ENCODE measurements at regions not wholly inside any gene's neighbourhood (a gene's known extent, or its start where the extent isn't known, plus 50 kb on each side); places are given as distances from the start of the nearest gene placed in this dataset.

DNA sequence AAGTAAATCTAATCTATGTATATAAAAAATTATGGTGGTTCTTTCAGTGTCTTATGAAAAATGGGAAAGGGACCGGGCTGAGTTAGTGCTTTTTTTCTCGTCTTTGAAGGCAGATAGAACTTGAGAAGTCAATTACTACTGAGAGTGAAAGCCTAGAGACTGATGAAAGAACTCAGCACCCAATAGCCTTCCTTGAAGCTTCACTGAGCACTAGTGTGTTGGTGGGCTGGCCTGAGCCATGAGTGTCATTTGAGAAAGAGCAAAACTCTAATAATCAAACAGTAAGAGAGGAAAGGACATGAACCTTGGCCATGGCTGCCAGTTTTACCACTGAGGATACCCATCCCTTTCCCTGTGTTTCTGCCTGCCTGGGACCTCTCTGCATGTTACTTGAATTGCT is 428.3 kb upstream of the RASGRP1 start:
- ChIA-PET CTCF (ENCODE audit: partially characterized antibody) (interaction anchor here (1.1 kb wide), 1 partner anchor 190 kb away, joined by 3 read pairs; no protein-coding TSS in a partner anchor), POLR2A (ENCODE audit: partially characterized antibody) (no interaction called here)
- Histone ChIP-seq H4K91ac (replicated peaks; ENCODE audit: insufficient read length, low read length) (no peak overlapping the region), H3K79me2 (ENCODE audit: control insufficient read depth in 1 of 2, insufficient read depth in 2 of 2, low read length in 2 of 2) (no peaks in the 10 kb centered on the region), H3K79me1 (ENCODE audit: low read depth, low read length) (no peaks in the 10 kb centered on the region), H3K23ac (ENCODE audit: insufficient read length) (no peak overlapping the region), H3K9ac (replicated peaks in 1 of 4; ENCODE audit: extremely low read depth in 1 of 4, low read depth in 3 of 4, low read length in 3 of 4) (no peak overlapping the region), H3K23me2 (ENCODE audit: low read depth, low read length) (no peaks in the 10 kb centered on the region), H4K20me1 (replicated peaks in 1 of 2; ENCODE audit: control insufficient read depth in 1 of 2, insufficient read depth in 2 of 2, low read length in 2 of 2) (no peaks in the 10 kb centered on the region), H2AK5ac (ENCODE audit: low read depth, low read length) (no peak overlapping the region), H3K14ac (ENCODE audit: insufficient read length) (no peak overlapping the region), H2BK5ac (ENCODE audit: low read depth, low read length) (no peak overlapping the region), H2AFZ (ENCODE audit: low read length) (no peak overlapping the region), H3K56ac (replicated peaks; ENCODE audit: insufficient read length, low read depth, low read length) (no peak overlapping the region), H3K36me3 (ENCODE audit: control insufficient read depth in 2 of 4, insufficient read depth in 4 of 4, low read length in 3 of 4) (no peaks in the 10 kb centered on the region), H3K27me3 (replicated peaks in 1 of 4; ENCODE audit: control insufficient read depth in 3 of 4, extremely low read depth in 1 of 4, insufficient read depth in 3 of 4, low read length in 3 of 4) (no peaks in the 10 kb centered on the region), H3K27ac (ENCODE audit: low read depth, low read length) (no peak overlapping the region), H3K4me3 (ENCODE audit: extremely low read depth in 1 of 4, insufficient read depth in 2 of 4, low read depth in 3 of 4, low read length in 4 of 4) (no peak overlapping the region), H4K8ac (ENCODE audit: extremely low read depth, insufficient read depth, low read length) (no peak overlapping the region), H3K4ac (replicated peaks; ENCODE audit: insufficient read length, low read depth, low read length) (no peak overlapping the region), H3K4me1 (replicated peaks in 1 of 4; ENCODE audit: control insufficient read depth in 3 of 4, insufficient read depth in 4 of 4, low read length in 3 of 4) (peaks cover 0 to 3% (median 0%) of the 10 kb centered on the region in 4 experiments; a peak in 1 of 7 replicates), H2BK15ac (ENCODE audit: low read length) (no peak overlapping the region), H3K18ac (ENCODE audit: extremely low read depth, low read length) (no peak overlapping the region), H2BK20ac (ENCODE audit: low read length) (no peak overlapping the region), H4K5ac (ENCODE audit: insufficient read length, low read depth, low read length) (no peak overlapping the region), H2BK12ac (ENCODE audit: low read depth, low read length) (no peak overlapping the region), H3K4me2 (ENCODE audit: insufficient read depth in 1 of 2, low read depth in 2 of 2, low read length in 2 of 2) (no peak overlapping the region), H2BK120ac (replicated peaks; ENCODE audit: low read depth, low read length) (no peak overlapping the region), H3K9me3 (ENCODE audit: insufficient read depth in 2 of 2, low read depth in 1 of 2, low read length in 1 of 2) (no peaks in the 10 kb centered on the region)
- no peak for DNase-seq (ENCODE audit: low read depth in 1 of 2, low spot score in 2 of 2)
- no peak for TF ChIP-seq EZH2 (IDR thresholded peaks at IDR 0.05; ENCODE audit: low read depth, low read length, severe bottlenecking)
- no peak for TF ChIP-seq POLR2AphosphoS5 (IDR thresholded peaks at IDR 0.05; ENCODE audit: low read depth, low read length)
- no peak for TF ChIP-seq TAF1 (IDR thresholded peaks at IDR 0.05; ENCODE audit: low read depth, low read length)
- TF ChIP-seq CHD2 (IDR thresholded peaks at IDR 0.05; ENCODE audit: low read length) = no peak
- no peak for TF ChIP-seq KDM5A (IDR thresholded peaks at IDR 0.05; ENCODE audit: low read length)
- no peak for TF ChIP-seq GTF2F1 (IDR thresholded peaks at IDR 0.05; ENCODE audit: borderline replicate concordance, low read depth, low read length)
- WGBS, 2 experiments (ENCODE audit: extremely low coverage in 1 of 2, insufficient coverage in 1 of 2, insufficient read length in 1 of 2, insufficient replicate concordance in 2 of 2, low coverage in 1 of 2, low lambda C conversion rate in 2 of 2, missing lambda C conversion rate in 1 of 2) = 81% methylated on average over 2 of the region's 2 CpGs; no CpG with 5 or more reads in 1 of the 2 experiments
- FAIRE-seq = no peak
